Type B pancreatic cell (in vitro differentiated cells): ENCODE measurements at regions not wholly inside any gene's neighbourhood (a gene's known extent, or its start where the extent isn't known, plus 50 kb on each side); places are given as distances from the start of the nearest gene placed in this dataset.

ENCODE experiments used
- DNase-seq: peaks from one replicate; pipeline ENCODE4 v3.0.0; 2021; ENCODE audit warnings: mixed read lengths; ENCODE audit not compliant: unreplicated experiment; ENCODE audit errors: extremely low spot score
- H3K27ac Mint-ChIP-seq: 2 replicates; pipeline ENCODE4 v1.8.0; 2021; ENCODE audit warnings: mild to moderate bottlenecking, mixed read lengths
- H3K27me3 Mint-ChIP-seq: 2 replicates; pipeline ENCODE4 v1.8.0; 2021; ENCODE audit warnings: mixed read lengths
- H3K36me3 Mint-ChIP-seq: 2 replicates; pipeline ENCODE4 v1.8.0; 2021; ENCODE audit warnings: mixed read lengths
- H3K4me1 Mint-ChIP-seq: one replicate; pipeline ENCODE4 v1.8.0; 2021; ENCODE audit warnings: mixed read lengths; ENCODE audit not compliant: unreplicated experiment
- H3K4me3 Mint-ChIP-seq: 2 replicates; pipeline ENCODE4 v1.8.0; 2021; ENCODE audit warnings: mild to moderate bottlenecking, mixed read lengths
- H3K9me3 Mint-ChIP-seq: 2 replicates; pipeline ENCODE4 v1.8.0; 2021; ENCODE audit warnings: mixed read lengths
- CTCF ChIP-seq: fragments of 200-600 bp; sonication (generic); conservative IDR thresholded peaks from 2 replicates; pipeline ENCODE4 v1.5.0; 2021; ENCODE audit warnings: antibody characterized with exemption, mild to moderate bottlenecking

- no peak for TF ChIP-seq CTCF
- no peak for DNase-seq
- no peaks in the 10 kb centered on the region for H3K27me3 Mint-ChIP-seq
- H3K4me3 Mint-ChIP-seq = no peak overlapping the region
- peaks cover 27% of the 10 kb centered on the region for H3K36me3 Mint-ChIP-seq
- no peaks in the 10 kb centered on the region for H3K4me1 Mint-ChIP-seq
- no peak overlapping the region for H3K27ac Mint-ChIP-seq
- H3K9me3 Mint-ChIP-seq = no peaks in the 10 kb centered on the region
These were observed 178.0 kb upstream of the DMRT1 start for GRCh38 chr9:663541-663940.

- no peaks in the 10 kb centered on the region for H3K4me1 Mint-ChIP-seq
- H3K36me3 Mint-ChIP-seq = peaks cover 31% of the 10 kb centered on the region
- no peaks in the 10 kb centered on the region for H3K9me3 Mint-ChIP-seq
- no peak for DNase-seq
- no peak for TF ChIP-seq CTCF
- no peak overlapping the region for H3K4me3 Mint-ChIP-seq
- no peak overlapping the region for H3K27ac Mint-ChIP-seq
- no peaks in the 10 kb centered on the region for H3K27me3 Mint-ChIP-seq
These were observed 176.2 kb upstream of the DMRT1 start for GRCh38 chr9:665296-665695.

- Mint-ChIP-seq H3K27ac (no peak overlapping the region), H3K36me3 (peaks cover 13% of the 10 kb centered on the region), H3K9me3 (no peaks in the 10 kb centered on the region), H3K4me1 (peaks cover 26% of the 10 kb centered on the region), H3K4me3 (no peak overlapping the region), H3K27me3 (no peaks in the 10 kb centered on the region)
- no peak for DNase-seq
- TF ChIP-seq CTCF = no peak
These were observed 169.5 kb upstream of the DMRT1 start for GRCh38 chr9:671997-672396.

- H3K4me3 Mint-ChIP-seq = no peak overlapping the region
- DNase-seq = no peak
These were observed 168.6 kb upstream of the DMRT1 start for GRCh38 chr9:672851-673250.

GRCh38 chr9:673264-673965 lies 168.1 kb upstream of the DMRT1 start:
- no peak for DNase-seq
- H3K4me1 Mint-ChIP-seq = peaks cover 36% of the 10 kb centered on the region
- H3K27ac Mint-ChIP-seq = no peak overlapping the region
- no peaks in the 10 kb centered on the region for H3K27me3 Mint-ChIP-seq
- no peak for TF ChIP-seq CTCF
- H3K4me3 Mint-ChIP-seq = no peak overlapping the region
- H3K36me3 Mint-ChIP-seq = peaks cover 6% of the 10 kb centered on the region
- no peaks in the 10 kb centered on the region for H3K9me3 Mint-ChIP-seq

More at GRCh38 chr9:672851-673250, 168.6 kb upstream of the DMRT1 start:
- no peak overlapping the region for H3K27ac Mint-ChIP-seq
- no peaks in the 10 kb centered on the region for H3K9me3 Mint-ChIP-seq
- no peak for TF ChIP-seq CTCF
- H3K36me3 Mint-ChIP-seq = peaks cover 10% of the 10 kb centered on the region
- H3K4me1 Mint-ChIP-seq = peaks cover 34% of the 10 kb centered on the region
- H3K27me3 Mint-ChIP-seq = no peaks in the 10 kb centered on the region
